HL-60/S4 treated with retinoic acid at 250 ng/mL for 4 days and 3 days (cell line): ENCODE measurements at regions not wholly inside any gene's neighbourhood (a gene's known extent, or its start where the extent isn't known, plus 50 kb on each side); places are given as distances from the start of the nearest gene placed in this dataset.
"Not testable (repeated sequence)": the region's sequence is repeated elsewhere in the genome, so short reads cannot be mapped to it uniquely, and the experiment has no call there.

Source experiments
- in situ Hi-C: fragments of 300-500 bp; cut with MboI; formaldehyde crosslinking; loops from 2 replicates; pipeline ENCODE4 v1.7.0; 2022; ENCODE audit warnings: low sequenced_read_pairs

DNA sequence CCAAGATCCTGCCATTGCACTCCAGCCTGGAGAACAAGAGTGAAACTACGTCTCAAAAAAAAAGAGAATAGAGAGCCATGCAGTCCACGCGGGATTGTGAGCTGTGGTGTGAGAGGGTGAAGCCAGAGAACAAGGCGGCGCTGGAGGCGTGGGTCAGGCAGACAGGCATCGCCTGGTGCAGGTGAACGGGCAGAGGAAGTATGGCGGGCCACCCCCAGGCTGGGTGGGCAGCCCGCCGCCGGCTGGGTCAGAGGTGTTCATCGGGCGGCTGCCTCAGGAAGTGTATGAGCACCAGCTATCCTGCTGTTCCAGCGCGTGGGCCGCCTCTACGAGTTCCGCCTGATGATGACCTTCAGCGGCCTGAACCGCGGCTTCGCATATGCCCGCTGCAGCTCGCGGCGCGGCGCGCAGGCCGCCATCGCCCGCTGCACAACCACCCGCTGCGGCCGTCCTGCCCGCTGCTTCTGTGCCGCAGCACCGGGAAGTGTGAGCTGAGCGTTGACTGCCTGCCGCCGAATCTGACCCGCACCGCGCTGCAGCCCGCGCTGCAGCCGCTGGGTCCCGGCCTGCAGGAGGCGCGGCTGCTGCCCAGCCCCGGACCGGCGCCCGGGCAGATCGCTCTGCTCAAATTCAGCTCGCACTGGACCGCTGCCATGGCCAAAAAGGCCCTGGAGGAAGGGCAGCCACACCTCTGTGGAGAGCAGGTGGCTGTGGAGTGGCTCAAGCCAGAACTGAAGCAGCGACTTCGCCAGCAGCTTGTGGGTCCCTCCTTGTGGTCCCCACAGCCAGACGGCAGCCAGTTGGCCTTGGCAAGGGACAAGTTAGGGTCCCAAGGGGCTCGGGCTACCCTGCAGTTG lies 95.5 kb upstream of the PLEKHM1 start:
- in situ Hi-C loops, result loop anchor here (25.0 kb wide), 1 partner anchor 676 kb away; no protein-coding TSS in a partner anchor

DNA sequence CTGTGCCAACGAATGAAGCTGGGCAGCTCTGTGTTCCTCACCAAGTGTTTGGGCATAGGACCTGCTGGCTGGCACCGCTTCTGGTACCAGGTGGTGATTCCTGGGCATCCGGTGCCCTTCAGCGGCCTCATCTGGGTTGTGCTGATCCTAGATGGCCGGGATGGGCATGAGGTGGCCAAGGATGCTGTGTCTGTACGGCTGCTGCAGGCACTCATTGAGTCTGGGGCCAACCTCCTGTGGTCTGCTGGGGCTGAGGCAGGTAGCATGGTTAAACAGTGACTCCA lies 96.1 kb upstream of the PLEKHM1 start:
- in situ Hi-C loops, result loop anchor here (25.0 kb wide), 1 partner anchor 676 kb away; no protein-coding TSS in a partner anchor

- in situ Hi-C loops, result loop anchor here (25.0 kb wide), 1 partner anchor 670 kb away; no protein-coding TSS in a partner anchor
Observed at GRCh38 chr17:45592433-45592923, 102.0 kb upstream of the PLEKHM1 start.

GRCh38 chr17:45596347-45596746 lies 105.8 kb upstream of the PLEKHM1 start:
- in situ Hi-C loops, result loop anchor here (25.0 kb wide), 1 partner anchor 666 kb away; no protein-coding TSS in a partner anchor

DNA sequence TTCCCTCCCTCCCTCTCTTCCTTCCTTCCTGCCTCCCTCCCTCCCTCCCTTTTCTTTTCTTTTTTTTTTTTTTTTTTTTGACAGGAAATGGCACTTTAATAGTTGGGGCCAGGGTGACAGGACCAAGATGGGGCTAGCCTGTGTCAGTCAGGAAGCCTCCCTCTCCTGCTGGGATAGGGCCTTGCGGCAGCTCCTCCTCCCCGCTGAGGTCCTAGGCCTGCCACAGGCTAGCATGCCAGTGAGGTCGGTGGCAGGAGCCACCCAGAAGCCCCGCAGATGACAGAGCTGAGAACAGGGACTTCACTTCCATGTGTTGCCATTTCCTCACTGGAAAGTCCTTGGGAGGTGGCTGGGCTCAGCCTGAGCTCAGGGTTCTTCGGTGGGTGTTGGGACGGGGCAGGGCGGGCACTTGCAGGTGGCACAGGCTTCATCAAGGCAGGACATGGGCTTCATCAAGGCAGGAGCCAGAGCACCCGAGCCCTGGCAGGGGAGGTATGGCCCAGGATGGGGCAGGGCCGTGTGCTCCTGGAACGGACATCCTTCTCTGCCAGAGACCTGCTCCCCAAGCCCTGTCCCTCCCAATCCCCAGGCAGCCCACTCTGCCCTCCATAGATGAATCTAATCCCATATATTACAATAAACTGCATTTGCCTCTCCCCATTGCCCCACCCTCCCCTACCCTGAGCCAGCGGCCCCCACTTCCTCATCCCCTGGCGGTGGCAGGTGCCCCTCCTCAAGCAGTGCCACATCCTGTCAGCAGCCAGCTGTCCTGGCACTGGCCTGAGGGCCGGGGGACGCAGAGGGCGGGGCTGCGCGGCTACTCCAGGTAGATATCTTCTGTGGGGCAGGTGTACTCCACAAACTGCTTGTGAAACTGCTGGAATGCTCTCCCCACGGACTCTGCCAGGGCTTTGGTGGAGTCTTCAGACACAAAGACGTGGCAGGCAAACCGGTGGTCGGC lies 109.8 kb upstream of the PLEKHM1 start:
- in situ Hi-C loops, result not testable (repeated sequence)

- in situ Hi-C loops, result not testable (repeated sequence)
Observed at GRCh38 chr17:45601013-45601412, 110.5 kb upstream of the PLEKHM1 start.

DNA sequence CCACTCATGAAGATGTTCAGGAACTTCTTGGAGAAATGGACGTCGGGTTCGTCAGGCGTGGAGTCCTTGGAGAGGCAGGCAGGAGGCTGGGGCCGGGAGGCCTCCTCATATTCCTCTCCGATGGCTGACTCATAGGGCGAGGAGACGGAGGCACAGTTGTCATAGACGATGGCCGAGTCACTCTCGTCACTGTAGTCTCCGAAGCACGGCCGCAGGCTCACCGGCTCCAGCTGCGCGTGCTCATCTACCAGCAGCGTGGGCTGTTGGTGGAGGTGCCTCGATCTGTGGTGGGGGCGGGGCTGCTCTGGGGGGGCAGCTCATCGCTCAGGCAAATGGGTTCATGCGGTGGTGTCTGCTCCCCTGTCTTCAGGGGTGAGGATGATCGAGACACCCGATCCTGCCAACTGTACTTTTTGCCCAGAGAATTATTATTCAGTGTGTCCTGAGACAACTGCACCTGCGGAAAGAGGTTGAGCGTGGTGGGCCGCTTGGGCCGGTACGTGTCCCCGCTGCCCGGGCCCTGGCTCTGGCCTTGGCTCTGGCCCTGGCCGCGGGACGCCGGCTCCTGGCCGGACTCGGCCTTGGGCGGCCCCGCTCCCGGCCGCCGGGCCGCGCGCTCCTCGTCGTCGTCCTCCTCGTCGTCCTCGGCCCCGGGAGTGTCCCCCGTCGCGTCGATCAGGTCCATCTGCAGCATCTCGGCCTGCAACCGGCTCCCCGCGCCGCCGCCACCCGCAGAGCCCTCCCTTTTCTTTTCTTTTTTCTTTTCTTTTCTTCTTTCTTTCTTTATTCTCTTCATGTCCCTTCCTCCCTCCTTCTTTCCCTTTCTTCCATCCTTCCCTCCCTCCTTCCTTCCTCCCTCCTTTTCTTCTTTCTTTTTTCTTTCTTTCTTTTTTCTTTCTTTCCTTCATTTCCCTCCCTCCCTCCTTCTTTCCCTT lies 111.4 kb upstream of the PLEKHM1 start:
- in situ Hi-C loops, result not testable (repeated sequence)

DNA sequence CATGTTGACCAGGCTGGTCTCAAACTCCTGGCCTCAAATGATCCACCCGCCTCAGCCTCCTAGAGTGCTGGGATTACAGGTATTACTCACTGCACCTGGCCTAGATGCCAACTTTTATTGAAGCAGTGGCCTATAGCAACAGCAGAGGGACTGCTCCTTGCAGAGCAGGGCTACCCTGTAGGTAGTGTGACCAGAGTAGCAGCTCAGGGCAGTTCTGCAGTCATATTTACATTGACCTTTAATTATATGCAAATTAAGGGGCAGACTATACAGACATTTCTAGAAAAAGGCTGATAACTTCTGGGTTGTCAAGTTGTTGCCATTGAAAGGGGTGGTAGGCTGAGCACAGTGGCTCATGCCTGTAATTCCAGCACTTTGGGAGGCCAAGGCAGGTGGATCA lies 115.2 kb upstream of the PLEKHM1 start:
- in situ Hi-C loops, result not testable (repeated sequence)

- in situ Hi-C loops, result not testable (repeated sequence)
Observed at GRCh38 chr17:45619984-45620405, 129.5 kb upstream of the PLEKHM1 start.

GRCh38 chr17:45620468-45620867 lies 129.9 kb upstream of the PLEKHM1 start:
- in situ Hi-C loops, result not testable (repeated sequence)

- in situ Hi-C loops, result not testable (repeated sequence)
Observed at GRCh38 chr17:45621087-45621486, 130.6 kb upstream of the PLEKHM1 start.

GRCh38 chr17:45622295-45622694 lies 131.8 kb upstream of the PLEKHM1 start:
- in situ Hi-C loops, result not testable (repeated sequence)

DNA sequence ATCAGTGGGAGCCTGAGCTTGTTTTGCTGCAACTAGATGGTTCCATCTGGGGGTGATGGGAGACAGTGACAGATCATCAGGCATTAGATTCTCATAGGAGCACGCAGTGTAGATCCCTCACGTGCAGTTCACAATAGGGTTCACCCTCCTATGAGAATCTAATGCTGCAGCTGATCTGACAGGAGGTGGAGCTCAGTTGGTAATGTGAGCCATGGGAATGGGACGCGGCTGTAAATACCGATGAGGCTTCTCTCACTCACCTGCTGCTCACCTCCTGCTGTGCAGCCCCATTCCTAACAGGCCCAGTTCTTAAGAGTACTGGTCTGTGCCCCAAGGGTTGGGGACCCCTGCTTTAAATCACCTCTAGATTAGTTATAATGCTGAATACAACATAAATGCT lies 137.5 kb upstream of the PLEKHM1 start:
- in situ Hi-C loops, result loop anchor here (25.0 kb wide), 1 partner anchor 109 kb away; no protein-coding TSS in a partner anchor

- in situ Hi-C loops, result loop anchor here (10.0 to 25.0 kb wide), 2 partner anchors 105 to 193 kb away; no protein-coding TSS in a partner anchor
Observed at GRCh38 chr17:45631941-45632340, 141.4 kb upstream of the PLEKHM1 start.

DNA sequence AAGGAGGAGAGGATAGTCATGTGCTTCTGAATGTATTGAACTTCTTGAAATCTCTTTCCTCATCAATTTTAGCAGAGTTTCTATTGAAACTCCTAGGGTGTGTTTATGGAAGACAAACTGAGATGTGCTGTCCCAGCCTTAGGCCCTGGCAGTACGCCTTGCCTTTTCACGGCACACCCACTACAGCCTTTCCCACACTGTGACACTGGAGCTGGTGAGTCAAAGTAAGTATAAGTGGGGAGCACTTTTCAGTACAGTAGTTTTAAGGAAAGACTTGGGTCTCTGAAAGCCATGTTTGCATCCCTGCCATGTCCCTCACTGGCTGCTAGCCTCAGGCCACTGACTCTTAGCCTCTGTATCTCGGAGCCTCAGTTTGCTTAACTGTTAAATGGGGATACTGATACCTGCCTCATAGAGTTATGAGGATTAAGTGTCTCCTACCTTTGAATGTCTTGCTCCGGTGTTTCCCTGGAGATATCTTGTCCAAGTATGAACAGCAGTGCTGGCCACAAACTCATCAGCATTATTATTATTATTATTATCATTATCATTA lies 144.7 kb upstream of the CRHR1 start:
- in situ Hi-C loops, result loop anchor here (10.0 to 25.0 kb wide), 2 partner anchors 98 to 185 kb away; no protein-coding TSS in a partner anchor

GRCh38 chr17:45640141-45640850 lies 143.8 kb upstream of the CRHR1 start:
- in situ Hi-C loops, result loop anchor here (25.0 kb wide), 1 partner anchor 97 kb away; no protein-coding TSS in a partner anchor

DNA sequence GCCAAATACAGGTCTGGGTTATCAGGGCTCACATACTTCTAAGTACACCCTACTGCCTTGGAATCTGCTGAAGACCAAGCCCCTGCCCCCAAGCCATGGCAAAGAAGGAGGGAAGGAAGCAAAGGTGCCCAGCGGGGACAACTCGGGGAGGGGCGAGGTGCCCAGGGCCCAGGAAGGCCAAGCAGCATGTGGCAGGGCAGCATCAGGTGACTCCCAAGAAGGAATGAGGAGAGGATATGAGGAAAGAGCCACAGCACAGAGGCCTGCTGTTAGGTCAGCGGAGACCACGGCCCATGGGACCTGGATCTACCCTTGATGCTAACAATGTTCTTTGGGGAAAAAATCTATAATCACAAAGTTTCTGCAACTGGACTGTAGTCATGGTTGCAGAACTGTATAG lies 142.6 kb upstream of the CRHR1 start:
- in situ Hi-C loops, result loop anchor here (25.0 kb wide), 1 partner anchor 96 kb away; no protein-coding TSS in a partner anchor

DNA sequence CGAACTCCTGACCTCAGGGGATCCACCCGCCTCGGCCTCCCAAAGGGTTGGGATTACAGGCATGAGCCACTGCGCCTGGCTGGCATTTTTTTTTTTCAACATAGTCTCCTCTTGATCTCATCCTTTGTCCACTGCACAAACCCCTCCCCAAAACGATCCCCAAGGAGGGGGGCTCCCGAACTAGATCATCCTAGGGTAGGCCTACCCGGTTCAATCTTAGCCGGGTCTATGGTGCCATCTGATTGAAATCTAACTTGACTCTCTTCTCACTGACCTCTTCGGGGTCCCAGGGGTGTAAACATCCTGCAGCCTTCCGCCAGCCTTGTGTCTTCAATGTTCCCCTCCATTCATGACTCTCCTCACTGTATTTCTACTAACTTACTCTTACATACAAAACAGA lies 140.5 kb upstream of the CRHR1 start:
- in situ Hi-C loops, result loop anchor here (25.0 kb wide), 1 partner anchor 94 kb away; no protein-coding TSS in a partner anchor

GRCh38 chr17:45644637-45645036 lies 139.5 kb upstream of the CRHR1 start:
- in situ Hi-C loops, result loop anchor here (25.0 kb wide), 1 partner anchor 93 kb away; no protein-coding TSS in a partner anchor
